ENCODE measurements at regions not wholly inside any gene's neighbourhood (a gene's known extent, or its start where the extent isn't known, plus 50 kb on each side); places are given as distances from the start of the nearest gene placed in this dataset.
"Not testable (repeated sequence)": the region's sequence is repeated elsewhere in the genome, so short reads cannot be mapped to it uniquely, and the experiment has no call there.

GRCh38 chr6:21856456-21856825 is 262.9 kb downstream of the SOX4 start:
- no peak for DNase-seq

- DNase-seq, result no peak
Measured at GRCh38 chr6:21856844-21857243, 263.3 kb downstream of the SOX4 start.

GRCh38 chr6:21858076-21858475 is 264.5 kb downstream of the SOX4 start:
- no peak for DNase-seq

GRCh38 chr6:21859193-21859735 is 265.7 kb downstream of the SOX4 start:
- no peak for DNase-seq

DNA sequence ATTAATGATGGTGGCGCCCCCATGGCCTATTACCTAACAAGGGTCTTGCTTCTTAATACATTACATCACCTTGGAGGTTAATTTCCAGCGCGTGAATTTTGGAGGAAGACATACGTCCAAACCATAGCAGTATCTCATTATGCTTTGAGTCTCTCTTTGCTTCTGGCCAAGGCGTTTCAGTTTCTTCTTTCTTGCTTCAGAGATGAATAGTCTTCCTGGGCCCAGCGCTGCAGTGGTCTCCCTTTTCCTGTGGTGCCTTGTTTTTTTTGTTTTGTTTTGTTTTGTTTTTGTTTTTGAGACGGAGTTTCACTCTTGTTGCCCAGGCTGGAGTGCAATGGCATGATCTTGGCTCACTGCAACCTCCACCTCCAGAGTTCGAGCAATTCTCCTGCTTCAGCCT is 268.4 kb downstream of the SOX4 start:
- no peak for DNase-seq

DNA sequence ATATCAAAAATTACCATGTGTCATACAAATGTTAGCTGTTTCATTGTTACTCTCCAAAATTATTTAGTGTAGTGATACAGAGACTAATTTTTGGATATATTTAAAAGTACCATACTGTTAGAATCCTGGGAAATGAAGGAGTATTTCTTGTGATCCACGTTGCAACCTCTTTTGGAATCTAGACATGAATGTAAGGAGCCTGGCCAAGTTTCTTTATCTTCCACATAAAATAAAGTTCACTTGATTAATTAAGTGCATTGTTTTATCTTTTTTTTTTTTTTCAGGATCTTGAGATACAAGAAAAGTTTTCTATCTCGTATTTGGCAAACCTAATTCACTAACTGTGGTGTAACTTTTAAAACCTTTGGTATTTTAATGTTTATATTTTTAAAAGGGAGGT is 270.7 kb downstream of the SOX4 start:
- no peak for DNase-seq

- no peak for DNase-seq
Measured at GRCh38 chr6:21868226-21868625, 274.7 kb downstream of the SOX4 start.

- DNase-seq, result no peak
Measured at GRCh38 chr6:21869085-21869771, 275.7 kb downstream of the SOX4 start.

GRCh38 chr6:21870076-21870730 is 276.7 kb downstream of the SOX4 start:
- DNase-seq, result no peak

DNA sequence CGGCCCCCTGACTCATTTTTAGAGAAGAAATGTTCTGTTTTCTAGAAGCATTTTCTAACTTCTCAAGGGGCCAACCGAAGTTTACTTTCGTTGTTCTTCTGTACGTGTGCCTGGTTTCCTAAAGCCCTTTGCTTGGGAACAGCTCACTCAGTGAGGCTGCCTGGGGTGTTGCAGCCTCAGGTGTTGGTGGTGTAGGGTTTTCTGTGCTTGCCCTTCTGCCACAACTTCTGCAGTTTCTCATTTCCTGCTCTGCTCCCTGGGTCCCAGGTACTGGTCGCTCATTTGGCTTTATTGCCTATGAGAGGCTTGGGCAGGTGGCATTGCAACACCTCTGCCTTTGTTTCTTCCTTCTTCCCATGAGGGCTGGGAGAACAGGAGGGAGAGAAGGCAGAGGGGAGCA is 278.3 kb downstream of the SOX4 start:
- no peak for DNase-seq

- DNase-seq, result no peak
Measured at GRCh38 chr6:21872749-21873148, 279.2 kb downstream of the SOX4 start.

DNA sequence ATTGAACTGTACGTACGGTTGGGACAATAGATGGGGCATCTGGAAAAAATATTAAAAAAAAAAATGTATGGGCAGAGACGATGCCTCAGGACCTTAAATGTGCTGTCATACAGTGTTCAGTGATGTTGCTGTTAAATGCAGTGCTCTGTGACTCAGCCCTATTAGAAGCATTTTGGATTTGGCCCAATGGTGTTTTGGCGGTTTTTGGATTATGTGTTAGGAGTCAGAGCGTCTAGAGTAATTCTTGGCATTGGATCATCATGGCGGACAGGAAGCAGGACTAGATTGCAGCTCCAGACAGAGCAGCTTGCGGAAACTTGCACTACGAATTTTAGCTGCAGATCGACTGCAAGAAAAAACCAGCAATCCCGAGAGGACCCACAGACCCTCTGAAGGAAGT is 280.0 kb downstream of the SOX4 start:
- DNase-seq, result no peak

DNA sequence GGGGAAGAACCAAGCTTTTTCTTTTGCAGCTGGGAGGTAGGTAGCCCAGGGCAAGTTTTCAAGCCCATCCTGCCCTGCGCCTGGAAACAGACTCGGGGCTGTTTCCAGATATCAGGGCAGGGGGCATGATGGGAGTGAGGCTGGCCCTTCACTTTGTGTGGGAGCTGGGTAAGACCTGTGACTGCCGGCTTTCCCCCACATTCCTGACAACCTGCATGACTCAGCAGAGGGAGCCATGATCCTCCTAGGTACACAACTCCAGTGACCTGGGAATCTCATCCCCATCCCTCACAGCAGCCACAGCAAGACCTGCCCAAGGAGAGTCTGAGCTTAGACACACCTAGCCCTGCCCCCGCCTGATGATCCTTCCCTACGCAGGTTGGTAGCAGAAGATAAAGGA is 280.8 kb downstream of the SOX4 start:
- DNase-seq, result no peak

GRCh38 chr6:21877037-21877436 is 283.5 kb downstream of the SOX4 start:
- not testable (repeated sequence) for DNase-seq

- not testable (repeated sequence) for DNase-seq
Measured at GRCh38 chr6:21880249-21880648, 286.7 kb downstream of the SOX4 start.

GRCh38 chr6:21881969-21882465 is 288.5 kb downstream of the SOX4 start:
- DNase-seq, result no peak

- DNase-seq, result no peak
Measured at GRCh38 chr6:21883595-21884328, 290.2 kb downstream of the SOX4 start.

DNA sequence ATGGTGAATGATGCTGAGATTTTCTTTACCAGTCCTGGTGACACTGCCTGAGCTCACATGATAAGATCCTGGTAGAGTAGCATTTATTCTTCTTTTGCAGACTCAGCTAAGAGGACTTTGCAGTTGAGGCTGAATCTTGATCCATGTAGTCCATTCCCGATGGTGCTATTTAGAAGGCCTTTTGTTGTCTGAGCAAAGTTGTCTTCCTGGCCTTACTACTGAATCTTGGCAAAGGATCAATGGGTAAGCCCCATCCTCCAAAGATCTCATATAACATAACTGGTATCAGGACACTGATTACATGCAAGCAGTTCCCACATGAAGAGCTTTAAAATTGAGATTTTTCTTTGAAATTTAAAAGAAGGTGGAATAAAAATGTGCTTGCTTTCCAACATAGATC is 291.6 kb downstream of the SOX4 start:
- no peak for DNase-seq

DNA sequence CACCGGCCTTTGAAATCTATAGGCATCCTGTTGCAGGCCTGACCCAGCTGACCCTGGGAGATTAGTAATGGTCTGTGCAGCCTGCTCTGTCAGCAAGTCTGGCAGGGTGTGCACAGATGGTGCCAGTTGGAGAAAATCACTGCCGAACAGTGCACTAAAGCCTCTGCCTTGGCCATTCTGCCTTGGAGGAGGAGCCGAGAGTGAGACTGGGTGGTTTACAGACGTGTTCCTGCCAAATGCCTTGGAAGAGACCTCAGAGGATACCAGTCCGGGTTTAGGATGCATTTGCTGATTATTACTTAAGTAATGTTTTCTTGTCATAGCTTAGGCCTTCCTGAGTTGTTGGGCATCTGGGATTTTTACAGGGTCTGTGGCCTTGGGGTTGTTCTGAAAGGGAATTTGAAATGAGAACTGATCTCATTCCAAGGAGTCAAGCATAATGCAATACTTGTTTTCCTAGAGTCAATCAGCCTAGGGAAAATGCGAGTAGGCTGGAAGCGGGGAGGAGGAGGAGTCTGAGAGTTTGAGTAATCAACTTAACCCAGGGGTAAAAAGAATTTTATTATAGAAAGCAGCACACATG is 292.1 kb downstream of the SOX4 start:
- DNase-seq, result peak in 1 of 2 donors; percentile 64

DNA sequence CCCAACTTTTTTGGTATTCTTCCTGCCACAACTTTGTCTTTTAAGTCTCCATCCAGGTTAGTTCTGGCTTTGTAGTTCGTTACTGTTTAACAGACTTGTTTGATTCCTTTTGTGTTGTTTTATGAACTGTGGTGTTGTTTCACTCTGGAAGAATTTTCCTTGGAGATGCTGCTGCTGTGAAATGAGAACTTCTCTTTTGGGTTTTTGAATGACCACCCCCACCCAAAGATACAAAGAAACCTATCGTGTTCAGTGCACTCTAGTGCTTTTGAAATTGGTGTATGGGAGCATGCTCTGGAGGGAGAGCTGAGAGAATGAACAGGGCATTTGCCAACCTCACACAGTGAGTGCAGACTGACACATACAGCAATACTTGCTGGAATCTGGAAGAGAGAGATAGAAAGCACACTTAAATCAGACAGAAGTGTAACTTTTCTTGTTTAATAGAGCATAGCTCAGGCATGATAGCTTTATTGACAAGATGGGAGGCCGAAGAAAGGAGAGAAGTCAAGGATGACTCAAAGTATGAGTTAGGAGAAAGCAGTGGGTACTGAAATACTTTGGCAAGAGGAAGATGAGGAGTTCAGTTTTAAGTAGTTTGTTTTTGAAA is 293.1 kb downstream of the SOX4 start:
- DNase-seq, result no peak

DNA sequence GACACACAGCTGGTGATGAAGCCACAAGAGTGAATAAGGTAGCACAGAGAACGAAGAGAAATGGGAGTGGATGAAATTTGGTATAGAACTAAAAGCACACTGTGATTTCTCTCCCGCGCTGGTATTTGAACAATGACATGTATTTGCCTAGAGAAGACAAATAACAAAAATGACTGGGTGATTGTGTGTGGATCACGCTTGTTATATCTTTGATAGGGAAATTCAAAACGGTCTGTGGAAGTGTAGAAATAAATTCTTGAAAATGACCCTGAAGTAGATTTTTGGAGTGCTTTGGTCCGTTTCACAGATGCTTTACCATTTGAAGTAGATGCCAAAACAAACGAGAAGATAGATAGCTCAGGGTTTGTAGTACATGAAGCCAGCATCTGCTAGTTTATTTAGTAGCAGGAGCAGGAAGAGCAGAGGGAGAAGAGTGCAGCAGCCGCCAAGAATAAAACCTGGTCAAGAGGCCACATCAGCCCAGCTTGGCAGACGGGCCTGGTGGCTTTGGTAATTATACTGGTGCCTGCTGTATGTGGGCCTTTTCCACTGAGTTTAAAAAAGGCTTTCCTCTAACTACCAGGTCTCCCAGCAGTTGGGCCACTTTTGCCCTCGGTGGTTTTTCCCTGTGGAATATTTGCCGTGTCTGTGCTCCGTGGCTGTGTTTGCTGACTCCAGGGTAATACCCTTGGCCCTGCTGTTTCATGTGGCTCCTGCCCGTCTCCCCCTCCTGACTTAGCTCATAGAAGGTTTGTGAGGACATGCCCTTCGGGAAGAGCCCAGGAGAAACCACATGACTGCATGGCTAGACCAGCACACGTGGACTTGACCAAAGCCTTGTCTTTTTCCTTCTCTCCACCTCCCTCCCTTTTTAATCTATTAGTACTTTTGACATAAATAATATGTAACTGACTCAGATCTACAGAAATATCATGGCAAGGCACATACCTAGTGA is 294.0 kb downstream of the SOX4 start:
- no peak for DNase-seq

GRCh38 chr6:21891080-21891479 is 297.5 kb downstream of the SOX4 start:
- no peak for DNase-seq

Measured in hippocampal formation (tissue), 2 donors.